ENCODE measurements at regions not wholly inside any gene's neighbourhood (a gene's known extent, or its start where the extent isn't known, plus 50 kb on each side); places are given as distances from the start of the nearest gene placed in this dataset.

GRCh38 chr1:118339400-118340124 lies 154.5 kb upstream of the SPAG17 start:
- no peak for DNase-seq

DNA sequence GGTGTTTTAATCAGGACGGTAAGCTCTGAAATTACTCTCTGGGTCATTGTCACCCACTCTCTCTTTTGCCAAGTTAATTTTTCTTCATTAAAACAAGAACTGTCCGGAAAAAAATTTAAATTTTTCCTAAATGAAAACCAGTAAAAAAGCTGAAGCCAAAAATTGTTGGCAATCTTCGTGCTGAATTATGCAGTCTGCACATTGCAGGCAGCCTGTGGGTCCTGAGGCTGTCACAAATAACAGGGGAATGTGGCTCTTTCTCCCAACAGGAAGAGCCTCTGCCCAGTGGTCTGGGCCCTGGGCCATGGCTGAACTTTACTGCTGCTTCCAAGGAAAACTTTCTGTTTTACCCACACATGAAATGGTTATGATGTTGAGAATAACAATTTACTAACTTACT lies 153.9 kb upstream of the SPAG17 start:
- DNase-seq: no peak

DNA sequence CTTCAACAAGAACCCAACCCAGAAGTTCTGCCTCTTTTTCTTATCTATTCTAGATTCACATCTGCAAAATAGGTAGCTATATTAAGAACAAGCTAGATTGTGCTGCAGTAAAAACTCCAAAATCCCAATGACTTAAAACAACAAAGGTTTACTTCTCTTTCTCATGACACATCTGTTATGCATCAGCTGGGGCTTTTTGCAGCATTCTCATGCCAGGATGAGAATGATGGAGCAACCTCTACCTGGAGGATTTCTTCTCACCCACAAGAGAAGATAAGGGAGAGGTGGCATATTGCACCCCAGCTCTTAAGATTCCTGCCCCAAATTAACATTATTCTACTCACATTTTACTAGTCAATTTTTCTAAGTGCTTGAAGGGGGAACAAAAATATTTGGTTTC lies 152.3 kb upstream of the SPAG17 start:
- DNase-seq: no peak

DNA sequence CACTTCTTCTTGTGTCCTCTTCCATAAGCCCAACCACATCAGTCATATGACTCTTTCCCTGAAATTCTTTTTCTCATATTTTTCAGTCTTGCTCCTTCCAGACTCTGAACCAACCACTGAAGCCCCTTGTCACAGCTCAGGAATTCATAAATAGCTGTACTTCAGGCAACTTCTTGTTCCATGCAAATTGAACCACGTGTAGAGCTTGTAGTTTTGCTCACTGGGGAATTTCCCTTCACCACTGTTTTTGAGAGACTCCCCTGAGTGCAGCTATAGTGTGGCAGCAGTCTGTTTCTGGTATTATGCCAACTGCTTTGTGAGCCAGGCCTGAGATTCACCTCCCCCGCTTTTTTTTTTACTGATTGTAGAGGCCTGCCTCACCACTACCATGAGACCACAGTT lies 150.3 kb upstream of the SPAG17 start:
- no peak for DNase-seq

DNA sequence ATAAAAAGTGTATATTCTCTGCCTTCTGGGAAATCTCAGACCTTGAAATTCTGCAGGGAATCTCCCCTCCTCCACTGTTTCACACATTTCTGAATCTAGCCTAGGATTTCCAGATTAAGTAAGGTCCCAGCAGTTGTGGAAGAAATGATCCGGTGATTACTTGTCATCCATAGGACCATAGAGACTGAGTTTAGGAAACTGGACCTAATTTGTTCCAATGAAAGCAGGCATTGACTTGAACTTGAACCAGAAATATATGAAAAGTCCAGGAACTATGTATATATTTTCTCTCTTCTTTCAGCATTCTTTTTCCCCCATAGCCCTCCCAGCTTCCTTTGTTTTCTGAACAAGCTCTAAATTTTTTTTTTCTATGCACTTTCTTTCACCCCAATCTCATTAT lies 149.5 kb upstream of the SPAG17 start:
- DNase-seq: no peak

GRCh38 chr1:118333601-118334210 lies 148.7 kb upstream of the SPAG17 start:
- no peak for DNase-seq

- no peak for DNase-seq
These were observed 142.1 kb upstream of the SPAG17 start for GRCh38 chr1:118326960-118327629.

GRCh38 chr1:118325550-118326225 lies 140.7 kb upstream of the SPAG17 start:
- DNase-seq: no peak

- DNase-seq: no peak
These were observed 138.2 kb upstream of the SPAG17 start for GRCh38 chr1:118323246-118323645.

DNA sequence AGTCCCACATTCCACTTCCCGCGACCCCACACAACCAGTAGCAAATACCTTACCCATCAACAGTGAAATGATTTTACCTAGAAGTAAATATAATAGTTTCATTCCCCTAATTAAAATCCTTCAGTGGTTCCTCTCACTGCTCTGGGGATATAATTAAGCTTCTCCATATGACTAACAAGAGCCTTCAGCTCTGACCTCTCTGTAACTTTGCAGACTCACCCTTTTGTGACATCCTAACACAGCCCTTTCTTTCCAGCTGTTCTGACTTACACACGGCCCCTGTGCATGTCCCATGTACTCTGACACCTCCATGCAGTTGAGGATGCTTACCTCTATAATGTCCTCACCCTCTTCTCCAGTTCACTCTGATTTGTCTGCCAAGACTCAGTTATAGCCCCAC lies 137.3 kb upstream of the SPAG17 start:
- no peak for DNase-seq

GRCh38 chr1:118321840-118322239 lies 136.8 kb upstream of the SPAG17 start:
- DNase-seq: no peak

DNA sequence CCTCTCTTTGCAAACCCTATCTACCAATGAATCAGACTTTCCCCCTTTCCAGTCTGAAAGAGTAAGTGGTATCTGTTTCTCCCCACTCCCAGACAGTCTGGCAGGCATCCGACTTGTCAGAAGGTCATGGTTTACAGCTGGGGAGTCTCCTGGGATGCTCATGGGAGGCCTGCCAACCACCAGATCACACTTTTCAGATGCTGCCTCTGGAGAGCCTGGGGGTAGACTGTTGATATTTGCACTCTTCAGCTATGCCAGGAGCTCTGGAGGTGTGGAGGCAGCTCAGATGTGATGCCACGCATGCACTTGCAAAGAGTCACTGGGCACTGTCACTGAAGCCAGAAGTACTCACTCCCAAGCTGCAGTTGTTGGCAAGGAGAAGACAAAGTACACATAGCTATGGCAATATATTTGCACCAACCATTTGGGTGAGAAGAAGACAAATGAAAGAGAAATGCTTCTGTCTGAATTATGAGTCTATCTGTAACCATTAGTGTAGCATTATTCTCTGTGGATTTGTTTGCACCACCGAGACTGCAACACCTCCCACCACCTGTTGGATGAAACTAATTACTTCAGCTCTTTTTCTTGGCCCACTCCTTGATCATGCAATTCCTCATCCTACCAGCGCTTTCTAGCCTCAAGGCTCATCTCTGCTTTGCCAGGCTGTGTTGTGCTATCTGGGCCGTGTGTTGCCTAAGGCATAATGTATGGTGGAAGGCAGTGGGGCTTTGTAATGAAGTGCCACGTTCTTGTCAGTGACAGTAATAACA lies 133.0 kb upstream of the SPAG17 start:
- no peak for DNase-seq

DNA sequence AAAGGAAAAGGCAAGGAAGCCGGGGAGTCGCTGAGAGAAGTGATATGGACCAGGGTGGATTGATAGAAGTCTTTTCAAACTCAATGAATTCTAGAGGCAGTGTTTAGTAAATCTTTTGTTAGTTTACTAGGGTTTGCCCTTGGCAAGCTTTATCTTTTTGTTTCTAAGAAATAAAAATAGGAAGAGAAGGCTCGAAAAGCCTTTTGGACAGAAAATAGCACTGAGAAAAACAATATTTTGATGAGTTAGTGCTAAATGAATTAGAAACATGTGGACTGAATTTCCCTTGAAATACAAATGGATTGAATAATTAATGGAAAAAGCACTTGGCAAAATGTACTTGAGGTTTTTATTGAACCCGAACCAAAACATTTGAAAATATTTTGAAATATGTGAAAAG lies 121.8 kb upstream of the SPAG17 start:
- no peak for DNase-seq

- DNase-seq: no peak
These were observed 119.8 kb upstream of the SPAG17 start for GRCh38 chr1:118304722-118305359.

GRCh38 chr1:118303534-118303933 lies 118.5 kb upstream of the SPAG17 start:
- DNase-seq: no peak

DNA sequence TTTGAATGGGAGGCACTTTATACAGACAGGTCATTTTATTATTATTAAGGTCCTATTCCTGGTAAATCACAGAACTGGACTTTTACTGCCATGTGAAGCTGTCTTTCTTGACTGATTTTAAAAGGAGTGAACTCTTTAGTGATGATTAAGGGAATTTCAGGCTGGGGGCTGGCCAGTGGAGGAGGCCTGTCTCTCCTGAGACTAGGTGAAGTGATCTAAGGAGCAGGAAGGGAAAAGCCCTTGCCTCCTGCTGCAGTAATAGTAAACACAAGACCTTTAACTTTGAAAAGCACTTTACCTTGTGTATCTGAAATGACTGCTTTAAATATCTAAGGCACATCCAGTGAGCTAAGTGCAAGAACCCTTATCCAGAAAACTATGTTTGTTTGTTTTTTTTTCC lies 118.0 kb upstream of the SPAG17 start:
- no peak for DNase-seq

DNA sequence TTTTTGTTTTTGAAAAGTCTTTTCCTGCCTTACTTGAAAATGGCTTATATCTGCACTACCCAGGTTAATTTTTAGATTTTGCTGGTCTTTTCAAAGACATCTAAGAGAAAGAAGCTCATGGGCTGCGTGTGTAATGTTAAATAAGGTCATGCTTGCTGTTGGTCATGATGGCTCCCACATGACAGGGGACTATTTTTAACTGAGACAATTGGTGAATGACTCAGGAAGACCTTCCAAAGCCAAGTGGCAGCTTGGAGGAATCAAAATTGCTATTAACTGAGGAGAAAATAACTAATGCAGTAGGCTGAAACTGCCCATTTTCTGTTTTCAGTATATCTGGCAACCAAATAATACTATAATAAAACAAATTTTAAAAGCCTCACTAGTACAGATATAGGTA lies 117.1 kb upstream of the SPAG17 start:
- no peak for DNase-seq

GRCh38 chr1:118300808-118301207 lies 115.8 kb upstream of the SPAG17 start:
- DNase-seq: no peak

DNA sequence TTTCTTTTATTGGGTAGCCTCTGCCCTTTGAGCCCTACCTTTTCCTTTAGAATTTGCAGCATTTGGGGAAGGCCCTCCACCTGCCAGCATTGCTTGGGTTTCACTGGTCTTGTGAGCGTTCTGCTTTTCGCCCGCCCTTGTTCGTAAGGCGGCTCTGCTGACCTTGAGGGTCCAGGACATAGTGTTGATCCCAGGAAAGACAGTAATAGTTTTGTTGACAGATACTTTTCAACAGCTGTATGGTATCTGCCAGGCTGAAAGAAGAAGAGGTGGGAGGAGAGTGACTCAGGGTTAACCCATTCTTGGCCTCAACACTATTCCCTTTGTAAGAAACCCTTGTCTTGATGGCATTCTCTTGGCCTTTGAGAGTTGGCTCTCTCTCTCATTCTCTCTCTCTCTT lies 113.4 kb upstream of the SPAG17 start:
- DNase-seq: no peak

- DNase-seq: no peak
These were observed 112.5 kb upstream of the SPAG17 start for GRCh38 chr1:118297521-118297920.

DNA sequence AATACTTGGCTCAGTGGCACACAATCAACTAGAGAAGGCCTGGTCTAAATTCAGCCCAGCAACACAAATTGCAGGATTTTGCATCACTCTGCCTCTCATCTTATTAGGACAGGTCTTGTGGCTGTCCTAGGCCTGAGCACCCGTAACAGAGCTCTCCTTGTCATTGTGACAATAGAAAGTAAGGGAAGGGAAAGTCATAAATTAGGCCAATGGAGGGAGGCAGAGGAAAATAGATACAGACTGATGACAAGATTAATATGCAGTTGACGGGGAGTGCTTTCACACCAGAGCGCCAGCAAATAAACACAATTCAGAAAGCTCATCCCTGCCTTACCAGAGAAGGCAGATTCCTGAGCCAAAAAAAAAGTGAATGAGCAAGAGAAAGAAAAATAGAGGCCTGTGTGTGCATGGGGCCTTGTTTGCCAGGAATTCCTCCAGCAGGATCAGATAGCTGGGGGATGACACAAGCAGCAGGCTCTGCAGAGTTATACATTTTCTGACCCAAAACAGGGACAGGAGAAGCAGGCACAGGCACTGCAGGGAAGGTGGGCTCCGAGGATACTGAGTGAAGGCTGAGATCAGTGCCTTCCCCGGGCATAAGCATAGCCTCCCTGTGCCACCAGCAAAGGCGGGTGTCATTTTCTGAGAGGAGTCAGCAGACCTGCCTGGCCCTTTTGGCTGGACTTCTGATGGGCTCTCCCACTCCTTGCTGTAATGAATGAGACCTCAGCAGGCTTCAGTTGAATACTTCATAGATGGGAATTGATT lies 110.0 kb upstream of the SPAG17 start:
- DNase-seq: no peak

DNA sequence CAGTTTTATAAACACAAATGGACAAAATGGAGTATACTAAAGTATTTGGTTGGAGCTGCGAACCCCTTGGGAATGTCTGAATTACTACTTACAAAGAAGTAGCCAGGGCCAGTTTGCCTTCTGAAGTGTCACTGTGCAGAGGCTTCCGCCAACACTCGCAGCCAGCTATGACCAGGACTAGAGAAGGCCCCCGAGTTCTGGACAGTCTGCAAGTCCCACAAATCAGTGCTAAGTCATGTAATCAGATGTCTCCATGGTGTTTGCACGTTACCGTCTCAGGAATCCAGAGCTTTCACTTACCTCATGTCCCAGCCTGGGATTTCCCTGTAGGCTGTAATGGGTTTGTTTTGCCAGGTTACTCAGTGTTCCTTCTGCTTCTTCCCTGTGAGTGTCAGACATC lies 106.6 kb upstream of the SPAG17 start:
- no peak for DNase-seq

All from NCI-H510A (cell line).